D721Med (cell line): ENCODE measurements at regions not wholly inside any gene's neighbourhood (a gene's known extent, or its start where the extent isn't known, plus 50 kb on each side); places are given as distances from the start of the nearest gene placed in this dataset.

Source experiments
- DNase-seq: peaks from one replicate; pipeline ENCODE4 v3.0.0; 2011; ENCODE audit warnings: low spot score; ENCODE audit not compliant: insufficient read length
- FAIRE-seq: peaks from 2 replicates; lab custom pipeline; 2011; peaks lifted over from hg19 to GRCh38; lab: Jason Lieb, UNC
- CTCF ChIP-seq: IDR thresholded peaks from 2 replicates; pipeline ENCODE4 v1.5.1; 2012; ENCODE audit warnings: mild to moderate bottlenecking, control low read depth; ENCODE audit not compliant: insufficient read depth; ENCODE audit errors: missing control alignments

- DNase-seq, result no peak
- no peak for FAIRE-seq
- TF ChIP-seq CTCF, result no peak
These were observed 222.8 kb upstream of the TNRC6C start for GRCh38 chr17:77735566-77736198.

DNA sequence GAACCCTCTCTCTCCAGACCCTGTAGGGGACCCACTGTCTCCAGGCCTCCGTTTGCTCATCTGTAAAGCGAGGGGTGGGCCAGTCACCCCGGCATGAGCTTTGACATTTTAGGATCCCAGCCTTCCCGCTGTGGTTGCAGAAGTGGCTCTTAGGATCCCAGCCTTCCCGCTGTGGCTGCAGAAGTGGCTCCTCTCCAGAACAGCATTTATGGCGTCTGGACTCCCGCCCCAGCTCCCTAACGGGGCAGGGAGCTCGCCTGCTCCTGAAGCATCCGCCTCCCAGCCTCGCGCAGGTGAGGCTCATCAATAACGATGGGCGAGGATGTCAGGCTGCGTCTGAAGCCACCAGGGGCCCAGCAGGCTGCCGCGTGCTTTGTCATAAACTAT, 222.3 kb upstream of the TNRC6C start:
- TF ChIP-seq CTCF, result no peak
- FAIRE-seq (no peak), DNase-seq (no peak)

DNA sequence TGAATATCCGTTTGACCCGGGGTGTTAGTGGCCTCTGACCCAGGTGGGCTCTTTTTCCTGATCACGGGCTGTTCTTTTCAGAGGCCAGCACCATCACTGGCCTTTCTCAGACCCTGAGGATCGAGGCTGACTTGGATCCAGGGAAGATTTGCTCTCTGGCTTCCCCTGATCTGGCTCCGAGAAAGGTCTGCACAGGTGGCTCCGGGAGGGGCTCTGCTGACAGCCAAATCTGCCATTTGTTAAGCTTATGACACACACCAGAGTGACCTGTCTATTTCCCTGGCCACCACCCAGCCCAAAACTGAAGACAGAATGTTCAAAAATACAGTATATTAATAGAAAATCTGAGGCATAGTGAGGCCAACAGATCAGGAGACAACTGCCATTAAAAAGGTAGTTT, 221.8 kb upstream of the TNRC6C start:
- no peak for TF ChIP-seq CTCF
- DNase-seq (no peak), FAIRE-seq (no peak)

GRCh38 chr17:77737442-77738265, 220.8 kb upstream of the TNRC6C start:
- no peak for FAIRE-seq
- TF ChIP-seq CTCF, result no peak
- DNase-seq, result no peak

DNA sequence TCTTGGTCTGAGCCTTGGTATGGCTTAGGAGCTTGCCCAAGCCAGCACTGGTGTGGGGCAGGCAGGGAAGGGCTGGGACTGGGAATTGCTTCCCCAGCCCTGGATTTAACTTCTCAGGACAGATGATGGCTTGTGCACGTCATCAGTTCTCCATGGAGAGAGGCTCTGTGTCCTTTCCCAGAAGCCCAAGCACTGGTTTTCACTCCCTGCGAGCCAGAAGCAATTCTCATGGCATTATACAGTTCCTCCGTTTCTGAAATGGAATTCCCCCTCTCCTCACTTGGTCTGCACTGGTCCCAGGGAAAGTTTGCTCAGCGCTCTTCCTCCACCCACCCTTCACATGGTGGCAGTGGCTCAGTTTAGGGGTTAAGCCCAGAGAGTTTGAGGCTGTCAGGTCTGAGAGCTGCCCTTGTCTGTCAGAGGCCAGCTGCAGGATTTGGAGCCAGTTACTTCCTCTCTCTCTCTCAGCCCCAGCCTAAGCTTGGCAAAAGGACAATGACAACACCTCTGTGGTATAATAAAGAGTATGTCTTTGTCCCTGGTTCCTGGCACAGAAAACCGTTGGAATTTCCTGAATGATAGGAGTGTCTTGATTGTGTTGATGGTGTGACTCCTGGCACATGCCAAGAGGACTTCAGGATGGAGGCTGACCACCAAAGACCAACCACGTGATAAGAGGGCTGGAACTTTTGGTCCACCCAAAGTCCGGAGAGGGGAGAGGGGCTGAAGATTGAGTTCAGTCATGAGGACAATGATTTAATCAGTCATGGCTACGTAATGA, 219.6 kb upstream of the TNRC6C start:
- DNase-seq, result no peak
- TF ChIP-seq CTCF, result no peak
- FAIRE-seq, result no peak

DNA sequence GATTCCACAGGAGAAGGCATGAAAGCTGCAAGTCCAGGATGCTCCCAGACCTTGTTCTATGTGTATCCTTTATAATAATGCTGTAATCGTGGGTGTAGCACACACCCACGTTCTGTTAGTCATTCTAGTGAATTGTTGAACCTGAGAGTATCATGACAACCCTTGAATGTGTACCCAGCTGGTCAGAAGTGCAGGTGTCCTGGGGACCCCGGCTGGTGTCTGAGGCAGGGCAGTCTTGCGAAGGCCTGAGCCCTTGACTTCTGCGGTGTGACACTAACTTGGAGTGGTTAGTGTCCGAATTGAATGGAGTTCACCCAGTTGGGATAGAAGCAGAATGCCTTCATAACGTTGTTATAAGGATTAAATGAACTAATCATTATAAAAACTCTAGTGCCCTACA, 218.0 kb upstream of the TNRC6C start:
- no peak for TF ChIP-seq CTCF
- FAIRE-seq (no peak), DNase-seq (no peak)
